ENCODE measurements at regions not wholly inside any gene's neighbourhood (a gene's known extent, or its start where the extent isn't known, plus 50 kb on each side); places are given as distances from the start of the nearest gene placed in this dataset.

DNA sequence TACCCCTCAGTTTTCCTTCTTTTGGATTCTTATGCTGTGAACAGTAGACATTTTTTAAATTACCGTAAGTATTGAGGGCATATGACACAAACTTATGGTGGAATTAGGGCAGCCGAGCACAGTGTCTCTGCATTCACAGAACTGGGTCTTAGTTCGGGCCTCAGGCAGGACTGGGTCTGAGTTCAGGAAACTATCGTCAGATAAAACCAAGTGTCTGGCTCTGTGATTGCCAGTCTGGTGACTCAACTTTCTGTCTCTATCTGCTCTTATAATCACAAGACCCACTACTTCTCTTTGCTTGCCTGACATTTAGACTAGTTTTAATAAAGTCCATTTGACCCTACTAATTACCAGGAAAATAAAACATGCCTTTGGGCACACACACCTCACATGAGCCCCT, 146.2 kb downstream of the LMLN start:
- no peak overlapping the region for H3K4me2 ChIP-seq (ENCODE audit: control insufficient read depth, extremely low read depth, insufficient read depth, low read depth, low read length)
- H3K79me2 ChIP-seq (ENCODE audit: control insufficient read depth, insufficient read depth, low read length) = no peaks in the 10 kb centered on the region
- no peak for FAIRE-seq
- H3K9ac ChIP-seq (ENCODE audit: control insufficient read depth, extremely low read depth, insufficient read depth, low read length) = no peak overlapping the region
- H2AFZ ChIP-seq (ENCODE audit: control insufficient read depth, low read length) = no peak overlapping the region
- H4K20me1 ChIP-seq (ENCODE audit: control insufficient read depth, extremely low read depth, insufficient read depth, low read length) = no peaks in the 10 kb centered on the region
- peaks cover 7% of the 10 kb centered on the region for H3K27me3 ChIP-seq (ENCODE audit: control insufficient read depth, extremely low read depth, insufficient read depth, low read length)
- H3K4me3 ChIP-seq (ENCODE audit: control insufficient read depth in 2 of 3, extremely low read depth in 1 of 3, insufficient read depth in 2 of 3, low read depth in 1 of 3, low read length in 3 of 3) = no peak overlapping the region
- no peak for TF ChIP-seq EZH2 (IDR thresholded peaks at IDR 0.05; ENCODE audit: low read length)
- TF ChIP-seq, protein P1, sequence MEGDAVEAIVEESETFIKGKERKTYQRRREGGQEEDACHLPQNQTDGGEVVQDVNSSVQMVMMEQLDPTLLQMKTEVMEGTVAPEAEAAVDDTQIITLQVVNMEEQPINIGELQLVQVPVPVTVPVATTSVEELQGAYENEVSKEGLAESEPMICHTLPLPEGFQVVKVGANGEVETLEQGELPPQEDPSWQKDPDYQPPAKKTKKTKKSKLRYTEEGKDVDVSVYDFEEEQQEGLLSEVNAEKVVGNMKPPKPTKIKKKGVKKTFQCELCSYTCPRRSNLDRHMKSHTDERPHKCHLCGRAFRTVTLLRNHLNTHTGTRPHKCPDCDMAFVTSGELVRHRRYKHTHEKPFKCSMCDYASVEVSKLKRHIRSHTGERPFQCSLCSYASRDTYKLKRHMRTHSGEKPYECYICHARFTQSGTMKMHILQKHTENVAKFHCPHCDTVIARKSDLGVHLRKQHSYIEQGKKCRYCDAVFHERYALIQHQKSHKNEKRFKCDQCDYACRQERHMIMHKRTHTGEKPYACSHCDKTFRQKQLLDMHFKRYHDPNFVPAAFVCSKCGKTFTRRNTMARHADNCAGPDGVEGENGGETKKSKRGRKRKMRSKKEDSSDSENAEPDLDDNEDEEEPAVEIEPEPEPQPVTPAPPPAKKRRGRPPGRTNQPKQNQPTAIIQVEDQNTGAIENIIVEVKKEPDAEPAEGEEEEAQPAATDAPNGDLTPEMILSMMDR (optimal IDR thresholded peaks at IDR 0.05 in 1 of 3, IDR thresholded peaks at IDR 0.05 in 1 of 3, conservative IDR thresholded peaks at IDR 0.05 in 1 of 3; ENCODE audit: extremely low read depth in 1 of 3, insufficient read depth in 2 of 3, low read length in 3 of 3) = no peak
- no peaks in the 10 kb centered on the region for H3K36me3 ChIP-seq (ENCODE audit: control insufficient read depth in 2 of 2, extremely low read depth in 1 of 2, insufficient read depth in 2 of 2, low read length in 2 of 2)
- dilution Hi-C loops (cut with MboI; ENCODE audit: extremely low pct_ligation_motif_present, low sequenced_read_pairs) = no loop called here
- no peak for DNase-seq (ENCODE audit: low read depth, low spot score)
- H3K9me3 ChIP-seq (ENCODE audit: control insufficient read depth, low read depth, low read length) = no peaks in the 10 kb centered on the region
- H3K27ac ChIP-seq (ENCODE audit: control insufficient read depth, insufficient read depth, low read length) = no peak overlapping the region
- no peaks in the 10 kb centered on the region for H3K9me1 ChIP-seq (ENCODE audit: control insufficient read depth, extremely low read depth, insufficient read depth, low read length)
- H3K4me1 ChIP-seq (ENCODE audit: control insufficient read depth, extremely low read depth, insufficient read depth, low read length) = peaks cover 8% of the 10 kb centered on the region

DNA sequence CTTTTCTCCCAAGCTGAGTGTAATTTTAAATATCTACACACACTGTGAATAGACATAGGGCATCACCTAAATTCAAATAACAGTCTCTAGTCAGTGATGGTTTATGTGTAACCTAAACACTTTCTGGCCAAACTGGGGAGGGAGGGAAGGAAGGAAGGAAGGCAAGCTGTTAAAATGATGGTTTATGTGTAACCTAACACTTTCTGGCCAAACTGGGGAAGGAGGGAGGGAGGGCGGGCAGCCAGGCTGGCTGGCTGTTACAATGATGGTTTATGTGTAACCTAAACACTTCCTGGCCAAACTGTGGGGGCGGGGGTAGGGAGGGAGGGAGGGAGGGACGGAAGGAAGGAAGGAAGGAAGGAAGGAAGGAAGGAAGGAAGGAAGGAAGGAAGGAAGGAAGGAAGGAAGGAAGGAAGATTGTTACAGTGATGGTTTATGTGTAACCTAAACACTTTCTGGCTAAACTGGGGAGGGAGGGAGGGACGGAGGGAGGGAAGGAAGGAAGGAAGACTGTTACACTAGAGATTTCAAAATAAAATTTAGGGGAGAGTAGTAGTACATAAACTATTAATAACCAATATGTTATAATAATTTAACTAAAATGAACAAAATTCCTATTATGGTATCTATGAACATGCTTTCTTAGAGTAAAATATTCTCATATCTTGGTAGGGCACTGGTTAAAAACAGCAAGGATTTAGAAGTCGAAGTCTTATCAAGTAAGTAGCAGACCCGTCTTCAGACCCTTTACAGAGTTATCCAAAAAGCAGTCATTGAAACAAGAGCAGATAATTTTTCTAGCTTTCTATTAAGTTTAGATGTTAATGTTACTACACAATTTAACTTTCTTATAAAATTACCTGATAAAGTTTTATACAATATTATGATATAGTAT, 148.1 kb downstream of the LMLN start:
- Histone ChIP-seq H2AFZ (ENCODE audit: control insufficient read depth, low read length) (no peak overlapping the region), H3K4me1 (ENCODE audit: control insufficient read depth, extremely low read depth, insufficient read depth, low read length) (peaks cover 8% of the 10 kb centered on the region), H3K4me2 (ENCODE audit: control insufficient read depth, extremely low read depth, insufficient read depth, low read depth, low read length) (no peak overlapping the region), H3K9me1 (ENCODE audit: control insufficient read depth, extremely low read depth, insufficient read depth, low read length) (no peaks in the 10 kb centered on the region), H4K20me1 (ENCODE audit: control insufficient read depth, extremely low read depth, insufficient read depth, low read length) (no peaks in the 10 kb centered on the region), H3K79me2 (ENCODE audit: control insufficient read depth, insufficient read depth, low read length) (no peaks in the 10 kb centered on the region), H3K36me3 (ENCODE audit: control insufficient read depth in 2 of 2, extremely low read depth in 1 of 2, insufficient read depth in 2 of 2, low read length in 2 of 2) (no peaks in the 10 kb centered on the region), H3K9me3 (ENCODE audit: control insufficient read depth, low read depth, low read length) (no peaks in the 10 kb centered on the region), H3K9ac (ENCODE audit: control insufficient read depth, extremely low read depth, insufficient read depth, low read length) (no peak overlapping the region), H3K27me3 (ENCODE audit: control insufficient read depth, extremely low read depth, insufficient read depth, low read length) (peaks cover 16% of the 10 kb centered on the region), H3K27ac (ENCODE audit: control insufficient read depth, insufficient read depth, low read length) (no peak overlapping the region), H3K4me3 (ENCODE audit: control insufficient read depth in 2 of 3, extremely low read depth in 1 of 3, insufficient read depth in 2 of 3, low read depth in 1 of 3, low read length in 3 of 3) (no peak overlapping the region)
- TF ChIP-seq, protein P1 (optimal IDR thresholded peaks at IDR 0.05 in 1 of 3, IDR thresholded peaks at IDR 0.05 in 1 of 3, conservative IDR thresholded peaks at IDR 0.05 in 1 of 3; ENCODE audit: extremely low read depth in 1 of 3, insufficient read depth in 2 of 3, low read length in 3 of 3) = no peak
- TF ChIP-seq EZH2 (IDR thresholded peaks at IDR 0.05; ENCODE audit: low read length) = no peak
- DNase-seq (ENCODE audit: low read depth, low spot score) (no peak), FAIRE-seq (no peak)
- dilution Hi-C loops (cut with MboI; ENCODE audit: extremely low pct_ligation_motif_present, low sequenced_read_pairs) = no loop called here

Data from keratinocyte (primary cell).